ENCODE measurements at regions not wholly inside any gene's neighbourhood (a gene's known extent, or its start where the extent isn't known, plus 50 kb on each side); places are given as distances from the start of the nearest gene placed in this dataset.

GRCh38 chr21:31566064-31566463 is 93.4 kb upstream of the SOD1 start:
- DNase-seq (ENCODE audit: low spot score) = no peak

- peak; percentile 70 for DNase-seq (ENCODE audit: low spot score)
Measured at GRCh38 chr21:31564439-31564838, 95.1 kb upstream of the SOD1 start.

GRCh38 chr21:31560479-31560878 is 99.0 kb upstream of the SOD1 start:
- DNase-seq (ENCODE audit: low spot score) = no peak

GRCh38 chr21:31559368-31560119 is 99.9 kb upstream of the SOD1 start:
- DNase-seq (ENCODE audit: low spot score) = peak; percentile 96

- peak; percentile 95 for DNase-seq (ENCODE audit: low spot score)
Measured at GRCh38 chr21:31558962-31559367, 100.5 kb upstream of the SOD1 start.

- peak; percentile 32 for DNase-seq (ENCODE audit: low spot score)
Measured at GRCh38 chr21:31558189-31558961, 101.1 kb upstream of the SOD1 start.

GRCh38 chr21:31557421-31558188 is 101.9 kb upstream of the SOD1 start:
- no peak for DNase-seq (ENCODE audit: low spot score)

- no peak for DNase-seq (ENCODE audit: low spot score)
Measured at GRCh38 chr21:31556662-31557061, 102.8 kb upstream of the SOD1 start.

- DNase-seq (ENCODE audit: low spot score) = no peak
Measured at GRCh38 chr21:31555741-31556191, 103.7 kb upstream of the SOD1 start.

GRCh38 chr21:31554511-31555022 is 104.9 kb upstream of the SOD1 start:
- peak; percentile 45 for DNase-seq (ENCODE audit: low spot score)

GRCh38 chr21:31553926-31554325 is 105.6 kb upstream of the SOD1 start:
- no peak for DNase-seq (ENCODE audit: low spot score)

- no peak for DNase-seq (ENCODE audit: low spot score)
Measured at GRCh38 chr21:31553461-31553860, 106.0 kb upstream of the SOD1 start.

GRCh38 chr21:31552826-31553225 is 106.7 kb upstream of the SOD1 start:
- no peak for DNase-seq (ENCODE audit: low spot score)

GRCh38 chr21:31550070-31550469 is 109.4 kb upstream of the SOD1 start:
- DNase-seq (ENCODE audit: low spot score) = no peak

- no peak for DNase-seq (ENCODE audit: low spot score)
Measured at GRCh38 chr21:31548688-31549087, 110.8 kb upstream of the SOD1 start.

GRCh38 chr21:31546443-31547170 is 112.9 kb upstream of the SOD1 start:
- no peak for DNase-seq (ENCODE audit: low spot score)

GRCh38 chr21:31545036-31545435 is 114.5 kb upstream of the SOD1 start:
- DNase-seq (ENCODE audit: low spot score) = no peak

- DNase-seq (ENCODE audit: low spot score) = no peak
Measured at GRCh38 chr21:31543191-31543590, 116.3 kb upstream of the SOD1 start.

- DNase-seq (ENCODE audit: low spot score) = no peak
Measured at GRCh38 chr21:31538816-31539215, 120.7 kb upstream of the SOD1 start.

- no peak for DNase-seq (ENCODE audit: low spot score)
Measured at GRCh38 chr21:31537872-31538576, 121.5 kb upstream of the SOD1 start.

GRCh38 chr21:31536138-31536537 is 123.4 kb upstream of the SOD1 start:
- no peak for DNase-seq (ENCODE audit: low spot score)

Data from kidney tubule cell (primary cell).